IPS-18a (cell line): ENCODE measurements at regions not wholly inside any gene's neighbourhood (a gene's known extent, or its start where the extent isn't known, plus 50 kb on each side); places are given as distances from the start of the nearest gene placed in this dataset.

Experiments
- H3K27ac ChIP-seq: one replicate; pipeline ENCODE4 v1.5.1; 2013; ENCODE audit warnings: low read length
- H3K27me3 ChIP-seq: one replicate; pipeline ENCODE4 v1.6.1; 2013; ENCODE audit warnings: mild to moderate bottlenecking, low read length; ENCODE audit not compliant: control insufficient read depth, insufficient read depth
- H3K36me3 ChIP-seq: one replicate; pipeline ENCODE4 v1.6.1; 2013; ENCODE audit warnings: low read depth, low read length; ENCODE audit not compliant: control insufficient read depth
- H3K4me1 ChIP-seq: one replicate; pipeline ENCODE4 v1.6.1; 2013; ENCODE audit warnings: low read depth, low read length; ENCODE audit not compliant: control insufficient read depth
- H3K4me3 ChIP-seq: one replicate; pipeline ENCODE4 v1.5.1; 2013; ENCODE audit warnings: low read length
- H3K9ac ChIP-seq: one replicate; pipeline ENCODE4 v1.6.1; 2013; ENCODE audit warnings: mild to moderate bottlenecking, low read length, moderate library complexity
- H3K9me3 ChIP-seq: one replicate; pipeline ENCODE4 v1.6.1; 2013; ENCODE audit warnings: low read depth, low read length; ENCODE audit not compliant: control insufficient read depth

DNA sequence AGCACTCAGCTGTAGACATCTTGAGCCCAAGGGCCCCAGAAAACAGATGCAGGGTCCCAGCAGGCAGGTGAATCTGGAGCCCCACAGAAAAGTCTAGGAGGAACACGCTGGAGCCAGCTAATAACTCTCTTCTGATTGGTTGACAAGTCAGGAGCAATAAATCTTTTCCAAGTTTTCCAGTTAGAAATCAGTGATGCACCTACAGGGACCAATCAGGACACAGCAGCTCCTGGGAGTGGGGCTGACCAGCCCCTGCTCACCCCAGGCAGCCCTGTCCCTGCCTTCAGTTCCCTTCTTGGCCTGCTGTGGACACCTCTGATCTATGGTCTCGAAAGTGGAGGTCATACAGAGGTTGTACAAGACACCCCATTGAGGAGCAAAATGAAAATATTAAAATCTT, 75.7 kb downstream of the KCNF1 start:
- Histone ChIP-seq H3K27me3 (no peaks in the 10 kb centered on the region), H3K9ac (no peak overlapping the region), H3K36me3 (no peaks in the 10 kb centered on the region), H3K9me3 (no peaks in the 10 kb centered on the region), H3K4me3 (no peak overlapping the region), H3K4me1 (no peaks in the 10 kb centered on the region), H3K27ac (no peak overlapping the region)

GRCh38 chr2:10987861-10988260, 76.1 kb downstream of the KCNF1 start:
- Histone ChIP-seq H3K27me3 (no peaks in the 10 kb centered on the region), H3K9ac (no peak overlapping the region), H3K4me3 (no peak overlapping the region), H3K27ac (no peak overlapping the region), H3K36me3 (no peaks in the 10 kb centered on the region), H3K4me1 (no peaks in the 10 kb centered on the region), H3K9me3 (no peaks in the 10 kb centered on the region)

- no peak overlapping the region for H3K4me3 ChIP-seq
- no peak overlapping the region for H3K9ac ChIP-seq
- H3K36me3 ChIP-seq = no peaks in the 10 kb centered on the region
- H3K9me3 ChIP-seq = no peaks in the 10 kb centered on the region
- no peaks in the 10 kb centered on the region for H3K4me1 ChIP-seq
- no peaks in the 10 kb centered on the region for H3K27me3 ChIP-seq
- no peak overlapping the region for H3K27ac ChIP-seq
Observed at GRCh38 chr2:10989151-10989550, 77.4 kb downstream of the KCNF1 start.

GRCh38 chr2:10989782-10990181, 78.0 kb downstream of the KCNF1 start:
- H3K36me3 ChIP-seq = no peaks in the 10 kb centered on the region
- no peaks in the 10 kb centered on the region for H3K4me1 ChIP-seq
- no peak overlapping the region for H3K9ac ChIP-seq
- H3K9me3 ChIP-seq = no peaks in the 10 kb centered on the region
- no peak overlapping the region for H3K27ac ChIP-seq
- H3K4me3 ChIP-seq = no peak overlapping the region
- H3K27me3 ChIP-seq = no peaks in the 10 kb centered on the region

- no peaks in the 10 kb centered on the region for H3K4me1 ChIP-seq
- H3K27me3 ChIP-seq = no peaks in the 10 kb centered on the region
- H3K9ac ChIP-seq = no peak overlapping the region
- H3K4me3 ChIP-seq = no peak overlapping the region
- H3K9me3 ChIP-seq = no peaks in the 10 kb centered on the region
- H3K27ac ChIP-seq = no peak overlapping the region
- H3K36me3 ChIP-seq = no peaks in the 10 kb centered on the region
Observed at GRCh38 chr2:10990561-10991111, 78.9 kb downstream of the KCNF1 start.

DNA sequence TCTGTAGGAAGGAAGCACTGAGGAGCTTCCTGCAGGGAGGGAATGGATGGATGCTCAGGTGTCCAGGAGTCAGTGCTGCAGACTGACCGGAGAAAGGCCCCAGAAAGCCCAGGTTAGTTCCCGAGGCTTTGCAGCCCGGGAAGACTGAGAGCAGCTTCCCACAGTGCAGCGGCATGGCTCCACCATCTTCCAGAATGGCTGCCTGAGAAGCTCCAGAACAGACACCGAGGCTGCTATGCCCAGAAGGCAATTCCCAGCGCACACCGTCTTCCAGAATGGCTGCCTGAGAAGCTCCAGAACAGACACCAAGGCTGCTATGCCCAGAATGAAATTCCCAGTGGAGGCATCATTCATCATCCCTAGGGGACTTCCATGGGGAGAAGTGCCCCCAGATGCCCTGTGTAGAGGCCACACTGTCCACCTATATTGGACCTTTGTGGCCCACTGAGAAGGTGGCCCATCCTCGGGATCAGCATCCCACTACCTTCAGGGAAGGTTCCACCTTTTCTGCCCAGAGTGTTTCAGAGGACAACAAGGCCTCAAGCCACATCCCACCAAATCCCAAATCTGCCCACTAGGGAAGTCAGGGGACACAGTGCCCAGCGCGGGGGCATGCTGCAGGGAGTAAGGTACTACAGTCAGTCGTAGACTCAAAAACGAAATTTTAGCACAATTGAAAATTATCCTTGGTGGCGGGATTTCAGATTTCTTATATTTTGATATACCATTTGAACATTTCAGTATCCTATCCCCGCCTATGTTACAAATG, 80.5 kb downstream of the KCNF1 start:
- Histone ChIP-seq H3K27me3 (no peaks in the 10 kb centered on the region), H3K36me3 (no peaks in the 10 kb centered on the region)

DNA sequence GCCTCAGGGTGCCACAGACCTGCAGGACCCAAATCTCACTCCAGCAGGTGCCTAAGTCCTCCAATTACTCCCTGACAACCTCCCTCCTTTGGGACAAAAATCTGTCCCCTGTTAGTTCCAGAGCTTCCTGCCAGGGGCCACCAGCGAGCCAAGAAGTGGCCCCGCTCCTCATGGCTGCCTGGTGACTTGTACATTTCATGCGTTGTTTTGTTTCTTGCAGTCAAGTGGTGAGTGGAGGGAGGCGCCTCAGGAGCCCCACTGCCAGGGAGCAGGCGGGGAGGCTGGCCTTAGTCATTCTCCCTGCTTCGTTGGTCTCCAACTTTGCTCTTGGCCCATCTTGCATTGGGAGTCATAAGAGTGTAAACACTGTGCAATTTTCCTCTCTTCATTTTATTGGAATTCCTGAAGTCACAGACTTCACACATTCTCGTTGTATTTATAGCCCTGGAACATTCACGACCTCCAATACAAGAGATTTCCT, 81.3 kb downstream of the KCNF1 start:
- Histone ChIP-seq H3K36me3 (no peaks in the 10 kb centered on the region), H3K27ac (no peak overlapping the region), H3K9ac (no peak overlapping the region), H3K4me3 (no peak overlapping the region), H3K27me3 (no peaks in the 10 kb centered on the region), H3K9me3 (no peaks in the 10 kb centered on the region), H3K4me1 (no peaks in the 10 kb centered on the region)

More for the DNA sequence above, 80.5 kb downstream of the KCNF1 start:
- Histone ChIP-seq H3K27ac (no peak overlapping the region), H3K9me3 (no peaks in the 10 kb centered on the region), H3K4me3 (no peak overlapping the region), H3K9ac (no peak overlapping the region), H3K4me1 (no peaks in the 10 kb centered on the region)

- no peak overlapping the region for H3K9ac ChIP-seq
- H3K4me1 ChIP-seq = no peaks in the 10 kb centered on the region
- no peak overlapping the region for H3K27ac ChIP-seq
- H3K4me3 ChIP-seq = no peak overlapping the region
- H3K9me3 ChIP-seq = no peaks in the 10 kb centered on the region
- H3K27me3 ChIP-seq = no peaks in the 10 kb centered on the region
- H3K36me3 ChIP-seq = no peaks in the 10 kb centered on the region
Observed at GRCh38 chr2:10995366-10995970, 83.7 kb downstream of the KCNF1 start.

DNA sequence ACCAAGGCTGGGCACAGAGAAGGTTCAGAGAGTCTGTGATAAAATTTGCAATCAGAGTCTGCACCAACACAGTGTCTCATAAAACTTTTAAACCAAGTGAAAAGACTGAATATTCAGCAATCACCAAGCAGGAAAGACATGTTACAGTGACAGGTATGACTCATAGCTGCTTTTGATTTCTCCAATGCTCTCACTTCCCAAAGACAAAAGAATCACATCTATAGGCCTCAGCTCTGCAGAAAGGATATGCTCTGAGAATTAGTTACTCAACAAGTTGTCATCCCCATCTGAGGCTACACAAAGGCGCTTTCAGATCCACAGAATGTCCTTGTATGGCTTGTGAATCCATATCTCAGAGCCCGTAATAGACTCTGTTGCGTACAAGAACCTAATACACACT, 92.5 kb downstream of the KCNF1 start:
- Histone ChIP-seq H3K27me3 (no peaks in the 10 kb centered on the region), H3K36me3 (no peaks in the 10 kb centered on the region), H3K4me1 (peaks cover 17% of the 10 kb centered on the region), H3K9ac (no peak overlapping the region), H3K27ac (no peak overlapping the region), H3K4me3 (no peak overlapping the region), H3K9me3 (no peaks in the 10 kb centered on the region)

- Histone ChIP-seq H3K27me3 (no peaks in the 10 kb centered on the region), H3K27ac (no peak overlapping the region), H3K9ac (no peak overlapping the region), H3K9me3 (no peaks in the 10 kb centered on the region), H3K36me3 (no peaks in the 10 kb centered on the region), H3K4me1 (peaks cover 17% of the 10 kb centered on the region), H3K4me3 (no peak overlapping the region)
Observed at GRCh38 chr2:11005032-11005431, 93.3 kb downstream of the KCNF1 start.

DNA sequence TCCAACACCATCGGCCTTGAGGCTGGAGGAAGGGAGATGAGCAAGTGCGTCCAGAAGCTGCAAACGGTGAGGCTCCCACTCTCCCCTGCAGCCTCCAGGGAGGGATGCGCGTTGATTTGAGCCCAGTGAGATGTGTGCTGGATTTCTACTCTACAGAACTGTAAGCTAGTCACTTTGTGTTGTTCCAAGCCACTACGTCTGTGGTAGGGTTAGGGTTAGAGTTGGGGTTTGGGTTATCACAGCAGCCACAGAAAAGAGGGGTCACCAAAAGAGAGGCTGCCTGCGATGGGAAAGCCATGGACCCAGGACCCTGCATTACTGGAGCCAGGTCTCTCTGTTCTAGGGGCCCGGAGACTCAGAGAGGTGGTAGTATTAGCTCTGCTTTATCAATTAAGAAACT, 94.5 kb downstream of the KCNF1 start:
- Histone ChIP-seq H3K4me1 (peaks cover 17% of the 10 kb centered on the region), H3K9me3 (no peaks in the 10 kb centered on the region), H3K4me3 (no peak overlapping the region), H3K27ac (no peak overlapping the region), H3K27me3 (no peaks in the 10 kb centered on the region), H3K9ac (no peak overlapping the region), H3K36me3 (no peaks in the 10 kb centered on the region)
